Thymus (tissue), 11 donors: ENCODE measurements at regions not wholly inside any gene's neighbourhood (a gene's known extent, or its start where the extent isn't known, plus 50 kb on each side); places are given as distances from the start of the nearest gene placed in this dataset.
"Not testable (repeated sequence)": the region's sequence is repeated elsewhere in the genome, so short reads cannot be mapped to it uniquely, and the experiment has no call there.

Source experiments
- DNase-seq, 9 donors: peaks; one replicate each; pipeline ENCODE4 v3.0.0-alpha.2; 2013; ENCODE audit warnings: low spot score in 9 of 9, low read depth in 6 of 9, missing footprints in 1 of 9
- H3K27ac ChIP-seq, 2 donors: one replicate each; pipeline ENCODE4 v1.5.1; 2013; ENCODE audit warnings: control low read depth in 1 of 2, low read depth in 1 of 2, low read length in 1 of 2, mild to moderate bottlenecking in 1 of 2, moderate library complexity in 1 of 2
- H3K27me3 ChIP-seq, 2 donors: one replicate each; pipeline ENCODE4 v1.5.1; 2013; ENCODE audit warnings: low read length in 1 of 2; ENCODE audit not compliant: control insufficient read depth in 2 of 2, insufficient read depth in 1 of 2
- H3K36me3 ChIP-seq, 2 donors: one replicate each; pipeline ENCODE4 v1.5.1; 2013; ENCODE audit warnings: low read length in 1 of 2, mild to moderate bottlenecking in 1 of 2, moderate library complexity in 1 of 2; ENCODE audit not compliant: control insufficient read depth in 2 of 2, insufficient read depth in 2 of 2
- H3K4me1 ChIP-seq, 2 donors: one replicate each; pipeline ENCODE4 v1.5.1; 2013; ENCODE audit warnings: low read length in 2 of 2; ENCODE audit not compliant: control insufficient read depth in 2 of 2, insufficient read depth in 2 of 2
- H3K4me3 ChIP-seq, 2 donors: one replicate each; pipeline ENCODE4 v1.5.1; 2013; ENCODE audit warnings: low read length in 2 of 2, control low read depth in 1 of 2, mild to moderate bottlenecking in 1 of 2
- H3K9me3 ChIP-seq, 2 donors: one replicate each; pipeline ENCODE4 v1.5.1; 2013; ENCODE audit warnings: low read length in 1 of 2, mild to moderate bottlenecking in 1 of 2; ENCODE audit not compliant: control insufficient read depth in 2 of 2, insufficient read depth in 1 of 2
- WGBS: extraction: QIAGEN DNeasy Blood & Tissue Kit; methylation state at CpG from one replicate; pipeline ENCODE4 v1.1.7; 2013; 5-methylcytosine and 5-hydroxymethylcytosine counted together
- donor health status: healthy.

DNA sequence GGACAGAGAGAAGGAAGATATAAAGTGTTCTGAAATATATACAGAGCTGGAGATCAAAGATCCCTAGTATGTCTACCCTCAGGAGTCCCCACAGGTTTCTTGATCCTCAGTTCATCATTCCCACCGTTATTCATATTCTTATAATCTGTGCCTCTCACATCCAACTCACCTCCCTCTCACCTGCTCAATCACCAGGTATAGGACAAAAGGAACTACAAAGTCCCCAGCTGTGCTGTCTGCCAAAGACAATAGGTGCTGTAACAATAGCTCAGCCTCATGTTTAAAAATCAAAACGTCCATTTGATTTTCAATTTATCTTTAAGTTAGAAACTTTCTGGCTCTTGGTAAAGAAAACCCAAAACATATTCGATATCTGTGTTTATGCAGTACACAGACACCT, 121.1 kb upstream of the PKN2 start:
- Histone ChIP-seq H3K27ac (no peak overlapping the region), H3K9me3 (no peaks in the 10 kb centered on the region), H3K4me1 (no peaks in the 10 kb centered on the region), H3K27me3 (no peaks in the 10 kb centered on the region), H3K36me3 (no peaks in the 10 kb centered on the region), H3K4me3 (no peak overlapping the region)
- WGBS = 86% methylated on average over 3 of the region's 3 CpGs
- DNase-seq = no peak

- Histone ChIP-seq H3K4me1 (no peaks in the 10 kb centered on the region), H3K27me3 (no peaks in the 10 kb centered on the region), H3K4me3 (no peak overlapping the region), H3K9me3 (no peaks in the 10 kb centered on the region), H3K36me3 (no peaks in the 10 kb centered on the region), H3K27ac (no peak overlapping the region)
- DNase-seq = no peak
- WGBS = 91% methylated on average over 9 of the region's 9 CpGs
These were observed 117.3 kb upstream of the PKN2 start for GRCh38 chr1:88566615-88567387.

GRCh38 chr1:88571506-88571905, 112.6 kb upstream of the PKN2 start:
- WGBS = 87% methylated on average over 1 of the region's 1 CpG
- no peak overlapping the region for H3K4me3 ChIP-seq
- no peak overlapping the region for H3K27ac ChIP-seq
- H3K27me3 ChIP-seq = no peaks in the 10 kb centered on the region
- H3K9me3 ChIP-seq = no peaks in the 10 kb centered on the region
- H3K36me3 ChIP-seq = no peaks in the 10 kb centered on the region
- no peak for DNase-seq
- no peaks in the 10 kb centered on the region for H3K4me1 ChIP-seq

DNA sequence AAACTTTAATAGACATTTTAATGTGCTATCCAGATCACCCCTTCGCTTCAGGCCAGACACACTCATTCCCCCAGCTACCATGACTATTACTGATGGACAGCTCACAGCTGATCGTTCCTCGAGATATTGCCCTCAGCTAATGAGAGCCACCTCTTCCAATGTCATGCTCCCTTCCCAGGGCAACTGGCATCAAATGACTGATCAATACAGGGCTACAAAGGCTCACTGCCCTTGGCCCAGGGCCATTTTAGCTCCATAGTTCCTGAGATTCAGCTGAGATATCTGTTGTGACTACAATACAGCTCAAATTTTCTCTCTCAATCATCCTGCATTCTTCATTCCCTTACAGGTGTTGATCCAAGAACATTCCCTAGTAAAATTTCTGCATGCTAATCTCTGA, 104.5 kb upstream of the PKN2 start:
- Histone ChIP-seq H3K27me3 (no peaks in the 10 kb centered on the region), H3K27ac (no peak overlapping the region), H3K9me3 (no peaks in the 10 kb centered on the region), H3K36me3 (no peaks in the 10 kb centered on the region), H3K4me3 (no peak overlapping the region), H3K4me1 (no peaks in the 10 kb centered on the region)
- DNase-seq = no peak
- WGBS = 97% methylated on average over 3 of the region's 3 CpGs

DNA sequence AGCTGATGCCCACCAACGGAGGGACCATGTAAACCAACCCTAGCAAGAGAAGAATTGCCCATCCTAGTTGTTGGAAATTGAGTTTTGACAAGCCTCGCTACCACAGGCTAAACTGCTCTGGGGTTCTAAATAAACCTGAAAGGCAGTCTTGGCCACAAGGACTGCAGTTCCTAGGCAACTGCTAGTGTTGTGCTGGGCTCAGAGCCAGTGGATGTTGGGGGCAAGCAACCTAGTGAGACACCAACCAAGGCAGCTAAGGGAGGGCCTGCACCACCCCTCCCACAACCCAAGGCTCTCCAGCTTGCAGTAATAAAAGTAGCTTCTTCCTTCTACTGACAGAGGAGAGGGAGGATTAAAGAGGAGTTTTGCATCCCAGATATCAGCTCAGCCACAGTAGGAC, 102.4 kb upstream of the PKN2 start:
- 95% methylated on average over 2 of the region's 2 CpGs for WGBS
- Histone ChIP-seq H3K27me3 (no peaks in the 10 kb centered on the region), H3K4me3 (no peak overlapping the region), H3K4me1 (no peaks in the 10 kb centered on the region), H3K27ac (no peak overlapping the region), H3K36me3 (no peaks in the 10 kb centered on the region), H3K9me3 (no peaks in the 10 kb centered on the region)
- DNase-seq = no peak

GRCh38 chr1:88593358-88593757, 90.7 kb upstream of the PKN2 start:
- Histone ChIP-seq H3K27me3 (no peaks in the 10 kb centered on the region), H3K36me3 (no peaks in the 10 kb centered on the region)
- no peak for DNase-seq

GRCh38 chr1:88595355-88596002, 88.6 kb upstream of the PKN2 start:
- 62% methylated on average over 4 of the region's 4 CpGs for WGBS

More at GRCh38 chr1:88593358-88593757, 90.7 kb upstream of the PKN2 start:
- H3K27ac ChIP-seq = no peak overlapping the region
- no peaks in the 10 kb centered on the region for H3K9me3 ChIP-seq
- no peaks in the 10 kb centered on the region for H3K4me1 ChIP-seq
- no peak overlapping the region for H3K4me3 ChIP-seq

GRCh38 chr1:88597973-88598372, 86.1 kb upstream of the PKN2 start:
- H3K4me3 ChIP-seq, DNase-seq: not testable (repeated sequence)
- 75% methylated on average over 1 of the region's 1 CpG for WGBS

More at GRCh38 chr1:88595355-88596002, 88.6 kb upstream of the PKN2 start:
- peak in 4 of 9 donors; percentile 2 to 49 (median 12) for DNase-seq
- Histone ChIP-seq H3K27ac (no peak overlapping the region), H3K36me3 (no peaks in the 10 kb centered on the region), H3K9me3 (no peaks in the 10 kb centered on the region), H3K27me3 (no peaks in the 10 kb centered on the region), H3K4me1 (no peaks in the 10 kb centered on the region), H3K4me3 (no peak overlapping the region)

GRCh38 chr1:88608139-88608943, 75.7 kb upstream of the PKN2 start:
- Histone ChIP-seq H3K9me3 (no peaks in the 10 kb centered on the region), H3K36me3 (no peaks in the 10 kb centered on the region), H3K27me3 (no peaks in the 10 kb centered on the region), H3K27ac (no peak overlapping the region), H3K4me3 (no peak overlapping the region), H3K4me1 (no peaks in the 10 kb centered on the region)
- peak in 6 of 9 donors; percentile 0 to 39 (median 6) for DNase-seq
- WGBS = 67% methylated on average over 11 of the region's 11 CpGs

More at GRCh38 chr1:88597973-88598372, 86.1 kb upstream of the PKN2 start:
- not testable (repeated sequence) for H3K9me3 ChIP-seq, H3K27me3 ChIP-seq, H3K36me3 ChIP-seq, H3K4me1 ChIP-seq, H3K27ac ChIP-seq
